ENCODE measurements at regions not wholly inside any gene's neighbourhood (a gene's known extent, or its start where the extent isn't known, plus 50 kb on each side); places are given as distances from the start of the nearest gene placed in this dataset.
A peak's percentile ranks its signal among the peaks of the same experiment; 100 is the strongest.
"Not testable (repeated sequence)": the region's sequence is repeated elsewhere in the genome, so short reads cannot be mapped to it uniquely, and the experiment has no call there.

DNA sequence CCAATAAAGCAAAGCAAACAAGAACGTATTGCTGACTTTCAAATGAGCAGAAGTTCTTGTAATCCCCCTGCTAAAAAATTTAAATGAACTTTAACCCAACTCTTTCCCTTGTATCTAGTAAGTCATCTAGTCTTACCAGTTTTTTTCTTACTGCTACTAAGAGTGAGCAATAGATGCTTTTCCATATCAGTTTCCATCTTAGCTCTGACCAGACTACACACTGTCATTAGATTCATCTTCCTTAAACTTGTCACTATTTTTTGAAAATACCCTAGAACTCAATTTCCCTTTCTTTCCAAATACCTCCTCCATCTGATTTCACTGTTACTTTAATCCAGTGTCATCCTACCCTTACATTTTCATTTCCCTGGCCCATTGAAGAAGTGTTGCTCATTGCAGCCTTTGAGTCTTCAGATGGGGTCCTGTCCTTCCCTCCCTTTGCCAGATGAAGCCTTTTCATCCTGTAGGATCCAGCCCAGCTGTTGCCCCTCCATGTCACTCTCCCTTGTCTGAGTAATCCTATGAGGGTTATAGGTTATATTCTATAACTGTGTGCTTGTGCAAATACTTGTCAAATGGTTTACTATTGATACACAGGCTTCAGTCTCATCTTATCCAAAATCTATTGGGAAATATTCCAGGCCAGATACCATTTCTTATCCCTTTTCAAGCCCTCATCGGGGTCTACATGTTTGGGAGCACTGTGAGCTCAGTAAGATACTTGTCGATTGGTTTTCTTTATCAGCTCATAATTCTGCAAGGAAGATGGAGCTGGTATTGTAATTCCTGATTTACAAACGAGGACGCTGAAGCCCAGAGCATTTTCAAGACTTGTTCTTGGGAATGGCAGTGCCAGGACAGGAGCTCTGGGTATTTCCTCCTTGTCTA lies 51.5 kb upstream of the ITGB1 start:
- H3K36me3 ChIP-seq (ENCODE audit: control insufficient read depth, insufficient read depth, low read length), result no peaks in the 10 kb centered on the region

DNA sequence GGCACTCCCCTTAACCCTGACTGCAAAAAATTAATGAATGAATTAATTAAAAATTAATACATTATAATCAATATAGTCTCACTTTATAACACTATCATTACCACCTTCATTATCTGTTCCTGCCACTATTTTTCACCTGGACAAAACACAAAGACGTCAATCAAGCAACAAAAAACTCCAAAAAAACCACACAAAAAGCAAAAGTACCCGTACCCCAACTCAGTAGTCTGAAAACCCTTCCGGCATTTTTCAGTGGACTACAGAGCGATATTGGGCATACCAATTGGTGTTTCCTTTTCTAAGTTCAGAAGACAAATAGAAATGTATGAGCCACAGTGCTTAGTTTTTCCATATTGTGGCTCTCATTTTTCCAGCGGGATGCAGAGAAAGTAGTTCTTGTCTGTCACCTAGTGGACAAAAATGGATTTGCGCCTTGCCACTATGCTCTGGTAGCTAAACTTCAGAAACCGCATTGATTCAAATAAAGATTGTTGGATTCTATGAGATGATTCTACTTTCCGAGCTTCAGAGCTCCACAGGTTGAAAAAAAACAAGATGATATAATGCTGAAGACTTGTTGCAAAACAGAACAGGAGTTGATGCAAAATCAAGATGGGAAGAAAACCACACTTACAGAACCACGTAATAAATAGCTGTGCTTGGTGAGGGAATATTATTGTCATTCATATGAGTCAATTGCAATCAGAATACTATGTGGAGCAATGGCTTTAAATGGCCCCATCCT lies 50.6 kb upstream of the ITGB1 start:
- Histone ChIP-seq H3K4me3 (ENCODE audit: low read length) (no peak overlapping the region), H3K9ac (ENCODE audit: low read length) (peak overlapping the region; percentile 42), H3K27me3 (ENCODE audit: control insufficient read depth, insufficient read depth, low read length) (no peaks in the 10 kb centered on the region), H3K9me3 (ENCODE audit: control insufficient read depth, low read length) (no peaks in the 10 kb centered on the region), H3K4me1 (ENCODE audit: control insufficient read depth, insufficient read depth, low read length) (no peaks in the 10 kb centered on the region), H3K36me3 (ENCODE audit: control insufficient read depth, insufficient read depth, low read length) (no peaks in the 10 kb centered on the region)

More for the DNA sequence above, 51.5 kb upstream of the ITGB1 start:
- Histone ChIP-seq H3K9ac (ENCODE audit: low read length) (no peak overlapping the region), H3K27me3 (ENCODE audit: control insufficient read depth, insufficient read depth, low read length) (no peaks in the 10 kb centered on the region), H3K4me1 (ENCODE audit: control insufficient read depth, insufficient read depth, low read length) (no peaks in the 10 kb centered on the region), H3K9me3 (ENCODE audit: control insufficient read depth, low read length) (no peaks in the 10 kb centered on the region), H3K4me3 (ENCODE audit: low read length) (no peak overlapping the region)

DNA sequence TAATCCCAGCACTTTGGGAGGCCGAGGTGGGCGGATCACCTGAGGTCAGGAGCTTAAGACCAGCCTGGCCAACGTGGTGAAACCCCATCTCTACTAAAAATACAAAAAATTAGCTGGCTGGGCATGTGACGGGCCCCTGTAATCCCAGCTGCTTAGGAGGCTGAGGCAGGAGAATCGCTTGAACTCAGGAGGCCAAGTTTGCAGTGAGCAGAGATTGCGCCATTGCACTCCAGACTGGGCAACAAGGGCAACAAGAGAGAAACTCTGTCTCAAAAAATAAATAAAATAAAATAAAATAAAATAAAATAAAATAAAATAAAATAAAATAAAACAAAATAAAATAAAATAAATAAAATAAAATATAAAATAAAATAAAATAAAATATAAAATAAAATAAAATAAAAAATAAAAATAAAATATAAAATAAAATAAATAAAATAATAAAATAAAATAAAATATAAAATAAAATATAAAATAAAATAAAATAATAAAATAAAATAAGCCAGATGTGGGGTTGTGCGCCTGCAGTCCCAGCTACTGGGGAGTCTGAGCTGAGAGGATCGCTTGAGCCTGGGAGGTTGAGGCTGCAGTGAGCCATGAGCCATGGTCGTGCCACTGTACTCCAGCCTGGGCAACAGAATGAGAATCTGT lies 49.8 kb upstream of the ITGB1 start:
- not testable (repeated sequence) for H3K36me3 ChIP-seq (ENCODE audit: control insufficient read depth, insufficient read depth, low read length); H3K4me1 ChIP-seq (ENCODE audit: control insufficient read depth, insufficient read depth, low read length); H3K4me3 ChIP-seq (ENCODE audit: low read length); H3K9me3 ChIP-seq (ENCODE audit: control insufficient read depth, low read length); H3K9ac ChIP-seq (ENCODE audit: low read length); H3K27me3 ChIP-seq (ENCODE audit: control insufficient read depth, insufficient read depth, low read length)
